ENCODE measurements at regions not wholly inside any gene's neighbourhood (a gene's known extent, or its start where the extent isn't known, plus 50 kb on each side); places are given as distances from the start of the nearest gene placed in this dataset.
"Not testable (repeated sequence)": the region's sequence is repeated elsewhere in the genome, so short reads cannot be mapped to it uniquely, and the experiment has no call there.

- H4K20me1 ChIP-seq (ENCODE audit: insufficient read depth, low read length); H3K9me3 ChIP-seq (ENCODE audit: low read length); intact Hi-C loops (cut with micrococcal nuclease; ENCODE audit: unreplicated experiment); BruUV-seq (replicated peaks); H3K9ac ChIP-seq (ENCODE audit: insufficient read depth, low read depth, low read length); POLR2A ChIA-PET; H3K27ac ChIP-seq (ENCODE audit: extremely low read length, insufficient read depth, low read length); ATAC-seq; H3K36me3 ChIP-seq (replicated peaks in 1 of 2; ENCODE audit: control insufficient read depth in 1 of 2, insufficient read depth in 2 of 2, low read length in 2 of 2); H3K4me2 ChIP-seq (ENCODE audit: low read depth, low read length); H3K27me3 ChIP-seq (ENCODE audit: control insufficient read depth in 1 of 2, insufficient read depth in 2 of 2, low read length in 2 of 2); H3K4me1 ChIP-seq (ENCODE audit: insufficient read depth, low read length); H3K4me3 ChIP-seq (replicated peaks in 1 of 3; ENCODE audit: insufficient read depth in 1 of 3, low read depth in 2 of 3, low read length in 3 of 3); FAIRE-seq; in situ Hi-C loops (cut with HindIII; ENCODE audit: extremely low pct_ligation_motif_present, low pct_unique_long_range_greater_than_20kb); DNase-seq (ENCODE audit: low spot score); H3K79me2 ChIP-seq (ENCODE audit: insufficient read depth, low read length); CTCF ChIA-PET (ENCODE audit: low intra/inter-chr PET ratio, low total read pairs); H2AFZ ChIP-seq (ENCODE audit: low read length): not testable (repeated sequence)
Observed at GRCh38 chr1:120239351-120239750, 63.0 kb upstream of the SEC22B start.

GRCh38 chr1:120238867-120239266 lies 62.5 kb upstream of the SEC22B start:
- CTCF ChIA-PET (ENCODE audit: low intra/inter-chr PET ratio, low total read pairs); H3K4me2 ChIP-seq (ENCODE audit: low read depth, low read length); H3K9ac ChIP-seq (ENCODE audit: insufficient read depth, low read depth, low read length); H3K36me3 ChIP-seq (replicated peaks in 1 of 2; ENCODE audit: control insufficient read depth in 1 of 2, insufficient read depth in 2 of 2, low read length in 2 of 2); H3K9me3 ChIP-seq (ENCODE audit: low read length); H3K27me3 ChIP-seq (ENCODE audit: control insufficient read depth in 1 of 2, insufficient read depth in 2 of 2, low read length in 2 of 2); H3K27ac ChIP-seq (ENCODE audit: extremely low read length, insufficient read depth, low read length); H4K20me1 ChIP-seq (ENCODE audit: insufficient read depth, low read length); FAIRE-seq; H3K4me3 ChIP-seq (replicated peaks in 1 of 3; ENCODE audit: insufficient read depth in 1 of 3, low read depth in 2 of 3, low read length in 3 of 3); ATAC-seq; H2AFZ ChIP-seq (ENCODE audit: low read length); H3K79me2 ChIP-seq (ENCODE audit: insufficient read depth, low read length); DNase-seq (ENCODE audit: low spot score); BruUV-seq (replicated peaks); intact Hi-C loops (cut with micrococcal nuclease; ENCODE audit: unreplicated experiment); POLR2A ChIA-PET; H3K4me1 ChIP-seq (ENCODE audit: insufficient read depth, low read length); in situ Hi-C loops (cut with HindIII; ENCODE audit: extremely low pct_ligation_motif_present, low pct_unique_long_range_greater_than_20kb): not testable (repeated sequence)
- WGBS (ENCODE audit: low lambda C conversion rate) = no CpG with 5 or more reads among the region's 2 CpGs

DNA sequence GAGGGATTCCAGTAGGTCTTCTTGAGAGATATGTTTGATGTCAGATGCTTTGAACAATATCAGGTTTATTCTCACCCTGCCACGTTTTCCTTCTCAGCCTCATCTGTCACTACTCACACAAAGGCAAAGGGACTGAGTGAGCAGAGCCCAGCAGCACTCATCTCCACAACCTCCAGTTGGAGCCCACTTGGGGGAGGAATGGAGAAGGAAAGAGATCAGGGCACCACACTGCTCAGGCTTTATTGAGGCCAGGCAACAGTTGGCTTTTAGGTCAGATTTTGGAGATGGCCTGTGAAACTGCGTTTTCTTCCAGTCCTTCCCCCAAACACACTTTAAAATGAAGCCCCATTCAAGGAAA lies 57.3 kb upstream of the SEC22B start:
- POLR2A ChIA-PET; H3K4me3 ChIP-seq (replicated peaks in 1 of 3; ENCODE audit: insufficient read depth in 1 of 3, low read depth in 2 of 3, low read length in 3 of 3); BruUV-seq (replicated peaks); FAIRE-seq; H3K27ac ChIP-seq (ENCODE audit: extremely low read length, insufficient read depth, low read length); H2AFZ ChIP-seq (ENCODE audit: low read length); in situ Hi-C loops (cut with HindIII; ENCODE audit: extremely low pct_ligation_motif_present, low pct_unique_long_range_greater_than_20kb); intact Hi-C loops (cut with micrococcal nuclease; ENCODE audit: unreplicated experiment); CTCF ChIA-PET (ENCODE audit: low intra/inter-chr PET ratio, low total read pairs); H3K4me1 ChIP-seq (ENCODE audit: insufficient read depth, low read length); H4K20me1 ChIP-seq (ENCODE audit: insufficient read depth, low read length); H3K4me2 ChIP-seq (ENCODE audit: low read depth, low read length); DNase-seq (ENCODE audit: low spot score); H3K9ac ChIP-seq (ENCODE audit: insufficient read depth, low read depth, low read length); H3K27me3 ChIP-seq (ENCODE audit: control insufficient read depth in 1 of 2, insufficient read depth in 2 of 2, low read length in 2 of 2); H3K79me2 ChIP-seq (ENCODE audit: insufficient read depth, low read length); H3K9me3 ChIP-seq (ENCODE audit: low read length); H3K36me3 ChIP-seq (replicated peaks in 1 of 2; ENCODE audit: control insufficient read depth in 1 of 2, insufficient read depth in 2 of 2, low read length in 2 of 2): not testable (repeated sequence)
- no CpG with 5 or more reads among the region's 2 CpGs for WGBS (ENCODE audit: low lambda C conversion rate)
- peak; percentile 47 for ATAC-seq

DNA sequence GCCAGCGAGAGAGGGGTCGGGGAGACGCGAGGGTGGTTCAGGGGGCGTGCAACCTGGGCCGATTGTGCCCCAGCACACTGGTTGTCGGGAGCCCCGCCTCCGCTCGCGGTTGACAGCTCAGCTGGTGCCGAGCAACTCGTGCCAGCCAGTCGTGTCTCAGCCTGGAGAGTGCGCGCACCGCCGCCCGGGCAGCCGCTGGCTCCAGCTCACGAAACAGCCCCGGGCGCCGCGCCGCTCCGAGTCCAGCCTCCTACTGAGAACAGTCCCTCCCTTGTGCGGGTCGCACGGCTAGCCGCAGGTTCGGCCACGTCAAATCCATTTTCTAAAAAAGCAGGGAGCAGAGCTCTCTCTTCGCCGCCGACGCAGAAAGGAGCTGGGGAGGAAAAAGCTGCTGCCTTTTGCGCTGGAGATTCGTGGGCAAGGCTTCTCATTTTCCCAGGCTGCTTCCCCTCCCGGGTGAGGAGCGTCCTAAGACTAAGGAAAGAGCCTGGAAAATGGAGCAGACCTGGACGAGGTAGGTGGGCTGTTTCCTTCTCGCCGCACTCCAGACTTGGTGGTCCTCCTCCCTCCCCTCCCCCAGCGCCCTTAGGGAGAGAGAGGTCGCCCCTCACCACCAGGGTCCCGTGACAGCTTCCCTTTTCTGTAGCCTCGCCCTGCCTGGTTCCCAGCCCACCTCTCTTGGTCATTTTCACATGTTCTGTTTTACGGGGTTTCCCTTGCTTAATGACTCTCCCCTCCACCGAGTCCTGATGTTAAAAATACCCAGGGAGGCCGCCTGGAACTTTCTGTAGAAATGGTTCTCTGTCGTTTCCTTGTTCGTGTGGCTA lies 56.7 kb upstream of the SEC22B start:
- H3K27me3 ChIP-seq (ENCODE audit: control insufficient read depth in 1 of 2, insufficient read depth in 2 of 2, low read length in 2 of 2); H3K36me3 ChIP-seq (replicated peaks in 1 of 2; ENCODE audit: control insufficient read depth in 1 of 2, insufficient read depth in 2 of 2, low read length in 2 of 2); H4K20me1 ChIP-seq (ENCODE audit: insufficient read depth, low read length); H2AFZ ChIP-seq (ENCODE audit: low read length); CTCF ChIA-PET (ENCODE audit: low intra/inter-chr PET ratio, low total read pairs); H3K4me3 ChIP-seq (replicated peaks in 1 of 3; ENCODE audit: insufficient read depth in 1 of 3, low read depth in 2 of 3, low read length in 3 of 3); H3K27ac ChIP-seq (ENCODE audit: extremely low read length, insufficient read depth, low read length); H3K4me1 ChIP-seq (ENCODE audit: insufficient read depth, low read length); in situ Hi-C loops (cut with HindIII; ENCODE audit: extremely low pct_ligation_motif_present, low pct_unique_long_range_greater_than_20kb); FAIRE-seq; DNase-seq (ENCODE audit: low spot score); BruUV-seq (replicated peaks); intact Hi-C loops (cut with micrococcal nuclease; ENCODE audit: unreplicated experiment); H3K79me2 ChIP-seq (ENCODE audit: insufficient read depth, low read length); H3K9me3 ChIP-seq (ENCODE audit: low read length); POLR2A ChIA-PET; H3K9ac ChIP-seq (ENCODE audit: insufficient read depth, low read depth, low read length); H3K4me2 ChIP-seq (ENCODE audit: low read depth, low read length): not testable (repeated sequence)
- peak; percentile 98 for ATAC-seq
- WGBS (ENCODE audit: low lambda C conversion rate) = no CpG with 5 or more reads among the region's 53 CpGs

Measured in HepG2 (cell line).